ENCODE measurements at regions not wholly inside any gene's neighbourhood (a gene's known extent, or its start where the extent isn't known, plus 50 kb on each side); places are given as distances from the start of the nearest gene placed in this dataset.

- H3K36me3 Mint-ChIP-seq (ENCODE audit: low read depth, unreplicated experiment): no peaks in the 10 kb centered on the region
- no peak for DNase-seq (ENCODE audit: low spot score)
- H3K4me1 Mint-ChIP-seq (ENCODE audit: unreplicated experiment): peaks cover 29% of the 10 kb centered on the region
- H3K9me3 Mint-ChIP-seq (ENCODE audit: unreplicated experiment): no peaks in the 10 kb centered on the region
- no peaks in the 10 kb centered on the region for H3K27me3 Mint-ChIP-seq (ENCODE audit: unreplicated experiment)
- no peak for TF ChIP-seq CTCF (IDR thresholded peaks at IDR 0.05; ENCODE audit: unreplicated experiment)
- no peak overlapping the region for H3K4me3 Mint-ChIP-seq (ENCODE audit: unreplicated experiment)
- peak overlapping the region; percentile 89 for H3K27ac Mint-ChIP-seq (ENCODE audit: unreplicated experiment)
Observed at GRCh38 chr12:23399402-23399933, 550.0 kb downstream of the SOX5 start.

- H3K27ac Mint-ChIP-seq (ENCODE audit: unreplicated experiment): no peak overlapping the region
- DNase-seq (ENCODE audit: low spot score): no peak
Observed at GRCh38 chr12:23415180-23415579, 534.3 kb downstream of the SOX5 start.

GRCh38 chr12:23421556-23421955 is 527.9 kb downstream of the SOX5 start:
- H3K4me1 Mint-ChIP-seq (ENCODE audit: unreplicated experiment): no peaks in the 10 kb centered on the region
- DNase-seq (ENCODE audit: low spot score): no peak
- no peaks in the 10 kb centered on the region for H3K27me3 Mint-ChIP-seq (ENCODE audit: unreplicated experiment)
- no peak overlapping the region for H3K4me3 Mint-ChIP-seq (ENCODE audit: unreplicated experiment)
- H3K36me3 Mint-ChIP-seq (ENCODE audit: low read depth, unreplicated experiment): no peaks in the 10 kb centered on the region
- no peak for TF ChIP-seq CTCF (IDR thresholded peaks at IDR 0.05; ENCODE audit: unreplicated experiment)
- no peak overlapping the region for H3K27ac Mint-ChIP-seq (ENCODE audit: unreplicated experiment)
- H3K9me3 Mint-ChIP-seq (ENCODE audit: unreplicated experiment): no peaks in the 10 kb centered on the region

More at GRCh38 chr12:23415180-23415579, 534.3 kb downstream of the SOX5 start:
- no peak overlapping the region for H3K4me3 Mint-ChIP-seq (ENCODE audit: unreplicated experiment)
- peaks cover 4% of the 10 kb centered on the region for H3K27me3 Mint-ChIP-seq (ENCODE audit: unreplicated experiment)
- H3K36me3 Mint-ChIP-seq (ENCODE audit: low read depth, unreplicated experiment): no peaks in the 10 kb centered on the region
- H3K9me3 Mint-ChIP-seq (ENCODE audit: unreplicated experiment): no peaks in the 10 kb centered on the region
- peaks cover 3% of the 10 kb centered on the region for H3K4me1 Mint-ChIP-seq (ENCODE audit: unreplicated experiment)
- no peak for TF ChIP-seq CTCF (IDR thresholded peaks at IDR 0.05; ENCODE audit: unreplicated experiment)

GRCh38 chr12:23423097-23423687 is 526.3 kb downstream of the SOX5 start:
- no peaks in the 10 kb centered on the region for H3K4me1 Mint-ChIP-seq (ENCODE audit: unreplicated experiment)
- H3K9me3 Mint-ChIP-seq (ENCODE audit: unreplicated experiment): no peaks in the 10 kb centered on the region
- H3K4me3 Mint-ChIP-seq (ENCODE audit: unreplicated experiment): no peak overlapping the region
- TF ChIP-seq CTCF (IDR thresholded peaks at IDR 0.05; ENCODE audit: unreplicated experiment): no peak
- H3K27ac Mint-ChIP-seq (ENCODE audit: unreplicated experiment): no peak overlapping the region
- no peak for DNase-seq (ENCODE audit: low spot score)
- H3K27me3 Mint-ChIP-seq (ENCODE audit: unreplicated experiment): no peaks in the 10 kb centered on the region
- H3K36me3 Mint-ChIP-seq (ENCODE audit: low read depth, unreplicated experiment): no peaks in the 10 kb centered on the region

- no peak for TF ChIP-seq CTCF (IDR thresholded peaks at IDR 0.05; ENCODE audit: unreplicated experiment)
- Mint-ChIP-seq H3K27ac (ENCODE audit: unreplicated experiment) (no peak overlapping the region), H3K9me3 (ENCODE audit: unreplicated experiment) (no peaks in the 10 kb centered on the region), H3K4me3 (ENCODE audit: unreplicated experiment) (no peak overlapping the region), H3K36me3 (ENCODE audit: low read depth, unreplicated experiment) (no peaks in the 10 kb centered on the region), H3K27me3 (ENCODE audit: unreplicated experiment) (no peaks in the 10 kb centered on the region), H3K4me1 (ENCODE audit: unreplicated experiment) (no peaks in the 10 kb centered on the region)
- DNase-seq (ENCODE audit: low spot score): no peak
Observed at GRCh38 chr12:23423796-23424195, 525.7 kb downstream of the SOX5 start.

Measured in endothelial cell (in vitro differentiated cells).